ENCODE measurements at regions not wholly inside any gene's neighbourhood (a gene's known extent, or its start where the extent isn't known, plus 50 kb on each side); places are given as distances from the start of the nearest gene placed in this dataset.

DNA sequence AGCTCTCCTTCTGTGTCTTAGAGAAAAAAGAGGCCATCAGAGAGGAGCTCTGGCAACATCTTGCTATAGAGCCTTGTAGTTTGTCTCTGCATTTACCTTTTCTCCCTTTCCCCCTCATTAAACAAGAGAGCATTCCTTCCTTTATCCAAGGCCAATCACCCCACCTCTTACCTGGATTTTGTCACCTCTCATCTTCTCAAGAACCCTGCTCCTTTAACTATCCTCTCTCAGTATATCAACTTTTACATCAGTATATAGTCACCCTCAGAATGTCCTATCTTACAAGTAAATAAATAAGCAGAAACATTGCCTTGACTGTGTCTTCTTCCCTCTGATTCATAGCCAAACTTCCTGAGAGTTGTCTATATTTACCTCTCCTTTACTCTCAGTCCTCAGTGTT is 105.0 kb upstream of the SLC38A2 start:
- TF ChIP-seq POLR2A (IDR thresholded peaks at IDR 0.05; ENCODE audit: low read depth, low read length) (no peak), POU2F2 (IDR thresholded peaks at IDR 0.05; ENCODE audit: low read depth, low read length) (no peak)

All from GM12891 (cell line).